Activated CD4-positive, alpha-beta T cell treated with anti-CD3 and anti-CD28 coated beads, Interleukin-2, amount 10 ng/mL, durations not matched to agents 24 days and 14 days (primary cell): ENCODE measurements at regions not wholly inside any gene's neighbourhood (a gene's known extent, or its start where the extent isn't known, plus 50 kb on each side); places are given as distances from the start of the nearest gene placed in this dataset.
A peak's percentile ranks its signal among the peaks of the same experiment; 100 is the strongest.
"Not testable (repeated sequence)": the region's sequence is repeated elsewhere in the genome, so short reads cannot be mapped to it uniquely, and the experiment has no call there.

Experiments
- DNase-seq: peaks from one replicate; pipeline ENCODE4 v3.0.0; 2022
- H3K27ac Mint-ChIP-seq: one replicate; pipeline ENCODE4 v1.8.0; 2022; ENCODE audit warnings: mild to moderate bottlenecking, mixed read lengths
- H3K27me3 Mint-ChIP-seq: one replicate; pipeline ENCODE4 v1.8.0; 2022; ENCODE audit warnings: mixed read lengths
- H3K36me3 Mint-ChIP-seq: one replicate; pipeline ENCODE4 v1.8.0; 2022; ENCODE audit warnings: low read depth, mild to moderate bottlenecking, mixed read lengths
- H3K4me1 Mint-ChIP-seq: one replicate; pipeline ENCODE4 v1.8.0; 2021; ENCODE audit warnings: mixed read lengths
- H3K4me3 Mint-ChIP-seq: one replicate; pipeline ENCODE4 v1.8.0; 2022; ENCODE audit warnings: mild to moderate bottlenecking, moderate library complexity, mixed read lengths
- H3K9me3 Mint-ChIP-seq: one replicate; pipeline ENCODE4 v1.8.0; 2021; ENCODE audit warnings: mixed read lengths
- intact Hi-C: fragments of 100-400 bp; cut with micrococcal nuclease; formaldehyde crosslinking; loops from one replicate; pipeline ENCODE4 v1.15.1; 2023

GRCh38 chr3:81329835-81330234 lies 431.6 kb downstream of the GBE1 start:
- H3K4me3 Mint-ChIP-seq, DNase-seq, intact Hi-C loops: not testable (repeated sequence)

GRCh38 chr3:81326245-81326644 lies 435.2 kb downstream of the GBE1 start:
- Mint-ChIP-seq H3K27me3 (no peaks in the 10 kb centered on the region), H3K27ac (no peak overlapping the region), H3K4me1 (no peaks in the 10 kb centered on the region), H3K9me3 (no peaks in the 10 kb centered on the region), H3K4me3 (no peak overlapping the region), H3K36me3 (no peaks in the 10 kb centered on the region)
- intact Hi-C loops: no loop called here
- DNase-seq: no peak

More at GRCh38 chr3:81329835-81330234, 431.6 kb downstream of the GBE1 start:
- not testable (repeated sequence) for H3K36me3 Mint-ChIP-seq, H3K4me1 Mint-ChIP-seq, H3K27me3 Mint-ChIP-seq, H3K27ac Mint-ChIP-seq, H3K9me3 Mint-ChIP-seq

- Mint-ChIP-seq H3K4me3 (no peak overlapping the region), H3K36me3 (no peaks in the 10 kb centered on the region), H3K4me1 (no peaks in the 10 kb centered on the region), H3K27ac (no peak overlapping the region), H3K27me3 (no peaks in the 10 kb centered on the region), H3K9me3 (no peaks in the 10 kb centered on the region)
- intact Hi-C loops: no loop called here
- no peak for DNase-seq
These were observed 440.6 kb downstream of the GBE1 start for GRCh38 chr3:81320862-81321261.

GRCh38 chr3:81315030-81315429 lies 446.4 kb downstream of the GBE1 start:
- no peak overlapping the region for H3K27ac Mint-ChIP-seq
- intact Hi-C loops: no loop called here
- H3K36me3 Mint-ChIP-seq: no peaks in the 10 kb centered on the region
- DNase-seq: no peak
- H3K4me3 Mint-ChIP-seq: no peak overlapping the region
- H3K9me3 Mint-ChIP-seq: no peaks in the 10 kb centered on the region
- H3K4me1 Mint-ChIP-seq: no peaks in the 10 kb centered on the region
- no peaks in the 10 kb centered on the region for H3K27me3 Mint-ChIP-seq

GRCh38 chr3:81311321-81311720 lies 450.1 kb downstream of the GBE1 start:
- Mint-ChIP-seq H3K4me3 (no peak overlapping the region), H3K9me3 (no peaks in the 10 kb centered on the region), H3K27me3 (no peaks in the 10 kb centered on the region), H3K4me1 (no peaks in the 10 kb centered on the region), H3K27ac (no peak overlapping the region), H3K36me3 (no peaks in the 10 kb centered on the region)
- DNase-seq: no peak
- intact Hi-C loops: no loop called here

- no peaks in the 10 kb centered on the region for H3K9me3 Mint-ChIP-seq
- H3K27me3 Mint-ChIP-seq: no peaks in the 10 kb centered on the region
- no peaks in the 10 kb centered on the region for H3K4me1 Mint-ChIP-seq
- DNase-seq: no peak
- intact Hi-C loops: no loop called here
- no peak overlapping the region for H3K4me3 Mint-ChIP-seq
- H3K36me3 Mint-ChIP-seq: no peaks in the 10 kb centered on the region
- no peak overlapping the region for H3K27ac Mint-ChIP-seq
These were observed 453.1 kb downstream of the GBE1 start for GRCh38 chr3:81308306-81308705.

GRCh38 chr3:81307221-81307620 lies 454.2 kb downstream of the GBE1 start:
- DNase-seq: no peak
- no peak overlapping the region for H3K4me3 Mint-ChIP-seq
- intact Hi-C loops: no loop called here
- H3K27ac Mint-ChIP-seq: no peak overlapping the region
- no peaks in the 10 kb centered on the region for H3K27me3 Mint-ChIP-seq
- H3K36me3 Mint-ChIP-seq: no peaks in the 10 kb centered on the region
- H3K9me3 Mint-ChIP-seq: no peaks in the 10 kb centered on the region
- no peaks in the 10 kb centered on the region for H3K4me1 Mint-ChIP-seq

GRCh38 chr3:81303321-81303720 lies 458.1 kb downstream of the GBE1 start:
- DNase-seq: no peak
- H3K9me3 Mint-ChIP-seq: no peaks in the 10 kb centered on the region
- intact Hi-C loops: no loop called here
- H3K4me3 Mint-ChIP-seq: no peak overlapping the region
- H3K27ac Mint-ChIP-seq: no peak overlapping the region
- no peaks in the 10 kb centered on the region for H3K4me1 Mint-ChIP-seq
- H3K27me3 Mint-ChIP-seq: no peaks in the 10 kb centered on the region
- no peaks in the 10 kb centered on the region for H3K36me3 Mint-ChIP-seq

- intact Hi-C loops: no loop called here
- peak; percentile 65 for DNase-seq
- Mint-ChIP-seq H3K4me3 (no peak overlapping the region), H3K27ac (no peak overlapping the region), H3K9me3 (no peaks in the 10 kb centered on the region), H3K4me1 (no peaks in the 10 kb centered on the region), H3K36me3 (no peaks in the 10 kb centered on the region), H3K27me3 (no peaks in the 10 kb centered on the region)
These were observed 459.4 kb downstream of the GBE1 start for GRCh38 chr3:81302045-81302444.

- H3K9me3 Mint-ChIP-seq: no peaks in the 10 kb centered on the region
- no peaks in the 10 kb centered on the region for H3K36me3 Mint-ChIP-seq
- intact Hi-C loops: no loop called here
- H3K27me3 Mint-ChIP-seq: no peaks in the 10 kb centered on the region
- H3K27ac Mint-ChIP-seq: no peak overlapping the region
- no peaks in the 10 kb centered on the region for H3K4me1 Mint-ChIP-seq
- no peak overlapping the region for H3K4me3 Mint-ChIP-seq
- DNase-seq: no peak
These were observed 460.2 kb downstream of the GBE1 start for GRCh38 chr3:81301230-81301629.

GRCh38 chr3:81300324-81300927 lies 461.0 kb downstream of the GBE1 start:
- no peaks in the 10 kb centered on the region for H3K9me3 Mint-ChIP-seq
- DNase-seq: no peak
- no peaks in the 10 kb centered on the region for H3K36me3 Mint-ChIP-seq
- H3K4me1 Mint-ChIP-seq: no peaks in the 10 kb centered on the region
- H3K4me3 Mint-ChIP-seq: no peak overlapping the region
- H3K27ac Mint-ChIP-seq: no peak overlapping the region
- H3K27me3 Mint-ChIP-seq: no peaks in the 10 kb centered on the region
- intact Hi-C loops: no loop called here

- H3K4me3 Mint-ChIP-seq: no peak overlapping the region
- no peak overlapping the region for H3K27ac Mint-ChIP-seq
- H3K4me1 Mint-ChIP-seq: no peaks in the 10 kb centered on the region
- intact Hi-C loops: no loop called here
- no peaks in the 10 kb centered on the region for H3K9me3 Mint-ChIP-seq
- DNase-seq: no peak
- H3K36me3 Mint-ChIP-seq: no peaks in the 10 kb centered on the region
- no peaks in the 10 kb centered on the region for H3K27me3 Mint-ChIP-seq
These were observed 462.0 kb downstream of the GBE1 start for GRCh38 chr3:81299481-81299880.

GRCh38 chr3:81295906-81296577 lies 465.4 kb downstream of the GBE1 start:
- intact Hi-C loops: no loop called here
- no peaks in the 10 kb centered on the region for H3K9me3 Mint-ChIP-seq

GRCh38 chr3:81293156-81293555 lies 468.3 kb downstream of the GBE1 start:
- Mint-ChIP-seq H3K27me3 (no peaks in the 10 kb centered on the region), H3K4me1 (no peaks in the 10 kb centered on the region), H3K9me3 (no peaks in the 10 kb centered on the region), H3K27ac (no peak overlapping the region), H3K36me3 (no peaks in the 10 kb centered on the region), H3K4me3 (no peak overlapping the region)
- intact Hi-C loops: no loop called here
- no peak for DNase-seq

More at GRCh38 chr3:81295906-81296577, 465.4 kb downstream of the GBE1 start:
- Mint-ChIP-seq H3K4me1 (no peaks in the 10 kb centered on the region), H3K27me3 (no peaks in the 10 kb centered on the region), H3K4me3 (no peak overlapping the region), H3K36me3 (no peaks in the 10 kb centered on the region), H3K27ac (no peak overlapping the region)
- DNase-seq: peak; percentile 28

GRCh38 chr3:81291586-81291985 lies 469.9 kb downstream of the GBE1 start:
- Mint-ChIP-seq H3K4me3 (no peak overlapping the region), H3K36me3 (no peaks in the 10 kb centered on the region), H3K9me3 (no peaks in the 10 kb centered on the region), H3K4me1 (no peaks in the 10 kb centered on the region), H3K27ac (no peak overlapping the region), H3K27me3 (no peaks in the 10 kb centered on the region)
- DNase-seq: no peak
- intact Hi-C loops: no loop called here
